Urothelium cell line (cell line): ENCODE measurements at regions not wholly inside any gene's neighbourhood (a gene's known extent, or its start where the extent isn't known, plus 50 kb on each side); places are given as distances from the start of the nearest gene placed in this dataset.
"Not testable (repeated sequence)": the region's sequence is repeated elsewhere in the genome, so short reads cannot be mapped to it uniquely, and the experiment has no call there.

Experiments used
- DNase-seq: peaks from one replicate; pipeline ENCODE4 v3.0.0; 2011; ENCODE audit warnings: low spot score, mixed read lengths
- FAIRE-seq: peaks from 2 replicates; lab custom pipeline; 2011; peaks lifted over from hg19 to GRCh38; lab: Jason Lieb, UNC

DNA sequence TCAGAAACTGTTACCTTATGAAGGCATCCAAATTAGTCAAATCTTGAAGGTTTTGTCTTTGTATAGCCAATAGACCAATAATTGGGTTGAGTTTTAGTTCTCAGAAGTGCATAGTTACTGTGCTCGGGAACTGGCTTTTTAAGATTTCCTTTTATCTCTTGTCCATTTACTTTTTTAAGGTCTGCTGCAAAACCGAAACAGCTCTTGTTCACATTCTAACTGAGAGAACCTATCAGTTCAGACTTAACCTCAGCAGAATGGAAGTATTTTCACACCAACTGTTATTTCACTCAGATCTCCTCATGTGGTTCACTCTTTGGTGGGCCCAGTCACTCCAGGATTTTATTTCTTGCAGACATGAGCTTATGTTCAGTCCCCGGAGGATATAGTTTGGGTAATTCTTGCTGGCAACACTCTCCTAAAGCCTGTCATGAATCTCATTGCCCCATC, 55.5 kb downstream of the TPBG start:
- FAIRE-seq = no peak
- DNase-seq = no peak

GRCh38 chr6:82419859-82420258, 56.2 kb downstream of the TPBG start:
- FAIRE-seq (no peak), DNase-seq (no peak)

DNA sequence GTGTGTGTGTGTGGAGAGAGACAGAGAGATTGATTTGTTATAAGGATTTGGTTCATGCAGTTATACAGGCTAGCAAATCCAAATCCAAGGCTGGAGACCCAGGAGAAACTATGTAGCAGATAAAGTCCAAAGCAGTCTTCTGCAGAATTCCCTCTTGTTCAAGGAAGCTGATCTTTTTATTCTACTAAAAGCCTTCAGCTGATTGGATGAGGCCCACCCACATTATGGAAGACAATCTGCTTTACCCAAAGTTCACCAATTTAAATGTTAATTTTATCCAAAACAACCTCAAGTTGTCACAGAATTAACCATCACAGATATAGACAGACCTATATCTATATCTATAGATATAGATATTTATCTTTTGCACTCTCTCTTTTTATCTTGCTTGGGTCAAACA, 67.0 kb downstream of the TPBG start:
- DNase-seq (no peak), FAIRE-seq (no peak)

DNA sequence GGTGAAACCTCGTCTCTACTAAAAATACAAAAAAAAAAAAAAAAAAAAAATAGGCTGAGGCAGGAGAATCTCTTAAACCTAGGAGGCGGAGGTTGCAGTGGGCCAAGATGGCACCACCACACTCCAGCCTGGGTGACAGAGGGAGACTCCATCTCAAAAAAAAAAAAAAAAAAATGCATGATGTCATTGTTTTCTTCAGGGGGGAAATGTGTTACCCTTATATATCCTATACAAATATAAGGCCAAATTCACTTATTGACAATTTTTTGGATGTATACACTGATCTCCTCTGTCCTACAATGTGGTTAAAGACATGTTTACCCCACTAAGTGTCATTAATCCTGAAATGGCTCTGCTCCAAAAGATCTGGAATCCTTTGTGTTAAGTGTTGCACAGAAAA, 73.1 kb downstream of the TPBG start:
- DNase-seq (no peak), FAIRE-seq (no peak)

DNA sequence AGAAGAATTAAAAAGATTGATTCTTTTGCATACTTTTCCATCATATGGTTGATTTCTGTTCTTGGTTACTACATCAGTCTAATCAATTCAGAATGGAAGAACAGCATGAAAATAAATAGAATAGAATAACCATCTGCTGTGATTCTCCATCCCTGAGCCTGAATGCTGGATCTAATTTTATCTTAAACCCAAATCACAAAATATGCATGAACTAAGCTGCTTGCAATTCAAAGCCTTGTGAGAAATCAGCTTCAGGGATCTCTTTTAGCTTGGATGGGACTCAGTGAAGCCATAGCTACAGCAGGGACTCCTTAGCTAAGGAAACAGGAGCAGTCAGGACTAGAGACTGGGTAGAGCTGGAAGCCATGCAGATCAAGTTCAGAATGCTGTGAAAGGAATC, 74.1 kb downstream of the TPBG start:
- FAIRE-seq (no peak), DNase-seq (no peak)

DNA sequence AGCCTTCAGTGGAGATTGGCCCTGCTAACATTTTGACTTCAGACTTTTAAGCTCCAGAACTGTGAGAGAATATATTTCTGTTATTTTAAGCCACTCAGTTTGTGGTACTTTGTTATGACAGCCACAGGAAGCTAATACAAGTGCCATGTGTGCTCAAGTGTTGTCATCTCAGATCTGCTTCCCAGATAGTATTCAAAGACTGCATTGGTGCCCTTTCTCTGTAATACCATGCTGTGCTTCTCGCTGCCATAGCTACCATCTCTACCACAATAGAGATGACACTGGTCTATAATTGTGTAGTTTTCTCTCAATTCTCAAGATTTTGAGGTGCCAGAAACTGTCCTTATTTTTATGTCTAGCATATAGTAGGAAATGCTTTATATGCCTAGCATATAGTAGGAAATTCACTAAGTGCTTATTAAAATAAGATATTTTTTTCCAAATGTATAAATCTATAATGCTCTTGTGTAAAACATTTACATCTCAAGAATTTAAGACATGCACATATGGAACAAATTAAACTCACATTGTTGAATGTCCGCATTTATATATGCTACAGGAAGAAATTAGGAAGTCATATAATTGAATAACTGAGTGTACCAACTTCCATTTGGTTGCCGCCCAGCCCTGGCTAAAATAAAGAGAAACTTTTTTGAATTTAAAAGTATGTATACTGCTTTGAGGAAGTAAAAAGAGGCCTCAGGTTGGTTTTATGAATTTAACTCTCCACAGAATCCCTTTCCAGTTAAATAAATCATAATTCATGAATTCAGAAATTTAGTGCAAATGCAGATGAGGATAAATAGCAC, 77.6 kb downstream of the TPBG start:
- DNase-seq (no peak), FAIRE-seq (no peak)

GRCh38 chr6:82442061-82442719, 78.6 kb downstream of the TPBG start:
- DNase-seq (no peak), FAIRE-seq (no peak)

DNA sequence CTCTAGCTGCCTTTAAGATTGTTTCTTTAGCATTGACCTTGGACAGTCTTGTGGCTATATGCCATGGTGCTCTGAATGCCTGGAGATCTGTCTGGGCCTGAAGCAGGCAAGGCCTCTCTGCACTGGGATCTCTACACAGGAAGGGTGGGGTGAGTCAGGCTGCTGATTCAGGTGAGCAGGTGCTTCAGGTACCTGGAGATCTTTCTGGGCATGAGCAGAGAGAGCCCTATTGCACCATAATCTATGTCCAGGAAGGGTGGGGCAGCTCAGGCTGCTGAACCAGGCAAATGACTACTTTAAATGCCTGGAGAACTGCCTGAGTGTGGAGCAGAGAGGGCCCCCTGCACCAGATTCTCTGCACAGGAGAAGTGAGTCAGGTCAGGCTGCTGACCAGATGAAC, 94.5 kb downstream of the TPBG start:
- FAIRE-seq (no peak), DNase-seq (no peak)

- FAIRE-seq = no peak
- DNase-seq = no peak
Measured at GRCh38 chr6:82458705-82459104, 95.1 kb downstream of the TPBG start.

DNA sequence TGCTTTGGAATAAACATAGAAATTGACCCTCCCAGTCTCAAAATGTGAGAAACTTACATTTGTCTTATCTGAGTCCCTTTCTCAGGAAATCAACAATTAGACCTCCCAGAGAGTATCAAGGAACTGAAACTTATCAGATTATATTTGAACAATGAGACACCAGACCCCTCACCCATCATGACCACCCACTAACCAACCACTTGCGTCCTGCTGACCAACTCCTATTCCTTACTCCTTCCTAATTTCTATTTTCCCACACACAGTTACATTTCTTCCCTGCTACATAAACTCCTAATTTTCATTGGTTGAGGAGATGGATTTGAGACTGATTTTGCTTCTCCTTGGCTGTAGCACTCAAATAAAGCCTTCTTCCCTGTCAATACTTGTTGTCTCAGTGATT, 97.9 kb downstream of the TPBG start:
- FAIRE-seq (no peak), DNase-seq (no peak)

- no peak for DNase-seq
Measured at GRCh38 chr6:82467338-82467737, 103.7 kb downstream of the TPBG start.

DNA sequence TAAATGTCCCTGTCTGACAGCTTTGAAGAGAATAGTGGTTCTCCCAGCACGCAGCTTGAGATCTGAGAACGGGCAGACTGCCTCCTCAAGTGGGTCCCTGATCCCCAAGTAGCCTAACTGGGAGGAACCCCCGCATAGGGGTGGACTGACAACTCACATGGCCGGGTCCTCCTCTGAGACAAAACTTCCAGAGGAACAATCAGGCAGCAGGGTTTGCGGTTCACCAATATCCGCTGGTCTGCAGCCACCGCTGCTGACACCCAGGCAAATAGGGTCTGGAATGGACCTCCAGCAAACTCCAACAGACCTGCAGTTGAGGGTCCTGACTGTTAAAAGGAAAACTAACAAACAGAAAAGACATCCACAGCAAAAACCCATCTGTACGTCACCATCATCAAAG, 106.5 kb downstream of the TPBG start:
- FAIRE-seq, DNase-seq: not testable (repeated sequence)

More at GRCh38 chr6:82467338-82467737, 103.7 kb downstream of the TPBG start:
- no peak for FAIRE-seq

- DNase-seq, FAIRE-seq: not testable (repeated sequence)
Measured at GRCh38 chr6:82475106-82475505, 111.5 kb downstream of the TPBG start.

GRCh38 chr6:82484001-82484400, 120.4 kb downstream of the TPBG start:
- FAIRE-seq (no peak), DNase-seq (no peak)

DNA sequence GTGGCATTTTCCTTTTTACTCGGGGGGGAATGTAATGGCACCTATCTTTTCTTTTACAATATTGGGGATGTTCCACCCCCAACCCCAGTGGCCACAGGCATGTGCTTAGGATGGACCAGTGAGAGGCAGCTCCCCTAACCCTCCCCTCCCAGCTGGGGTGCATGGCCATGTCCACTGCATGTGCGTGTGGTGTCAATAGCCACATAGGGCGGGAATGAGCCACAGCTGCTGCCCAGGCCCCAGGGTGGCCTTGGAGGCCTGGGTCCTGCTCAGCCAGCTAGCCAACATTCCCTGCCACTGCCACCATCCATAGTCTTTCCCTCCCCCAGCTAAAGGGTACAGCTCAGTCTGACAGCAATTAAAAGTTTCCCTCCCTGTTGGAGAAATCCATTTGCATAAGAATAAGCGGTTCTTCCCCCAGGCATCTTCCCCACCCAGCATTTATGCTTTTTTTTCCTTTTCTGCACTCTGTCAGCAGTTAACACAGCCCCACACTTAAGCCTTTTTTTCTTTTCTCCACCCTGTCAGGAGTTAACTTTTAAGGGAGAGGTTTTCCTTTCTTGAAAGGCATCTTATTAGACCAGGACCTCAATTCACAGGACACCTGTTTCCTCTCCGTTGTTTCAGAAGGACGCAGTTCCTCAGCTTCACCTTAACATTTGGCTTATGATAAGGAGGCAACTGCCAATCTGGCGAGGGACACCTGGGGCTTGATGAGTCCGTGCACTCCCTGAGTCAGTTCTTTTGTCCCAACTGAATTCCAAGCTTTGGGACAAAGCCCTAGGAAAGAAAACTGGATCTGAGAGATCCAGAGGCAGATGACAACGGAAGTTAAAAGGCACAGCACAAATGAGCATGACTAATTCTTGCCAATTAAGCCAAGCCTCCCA, 121.4 kb downstream of the TPBG start:
- FAIRE-seq = no peak

GRCh38 chr6:82487895-82488294, 124.3 kb downstream of the TPBG start:
- DNase-seq (no peak), FAIRE-seq (no peak)

More for the DNA sequence above, 121.4 kb downstream of the TPBG start:
- no peak for DNase-seq

DNA sequence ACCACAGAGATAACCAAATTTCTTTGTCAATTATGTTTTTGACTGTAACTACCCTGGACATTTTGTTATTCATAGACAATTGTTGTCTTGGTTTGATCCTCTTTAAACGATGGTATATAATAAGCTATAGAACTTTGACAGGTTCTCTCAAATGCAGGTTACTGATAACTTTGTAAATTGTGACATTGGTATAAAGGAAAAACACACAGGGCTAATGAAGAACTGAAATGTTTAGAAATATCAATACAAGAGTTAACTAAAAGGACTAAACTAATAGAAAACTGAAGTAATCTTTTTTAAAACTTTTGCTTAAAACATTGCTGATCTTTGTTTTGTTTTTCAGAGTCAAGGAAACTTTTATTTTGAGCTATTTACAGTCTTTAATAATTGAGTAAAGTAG, 124.8 kb downstream of the TPBG start:
- DNase-seq (no peak), FAIRE-seq (no peak)

- no peak for DNase-seq
- FAIRE-seq = no peak
Measured at GRCh38 chr6:82492134-82492533, 128.5 kb downstream of the TPBG start.

DNA sequence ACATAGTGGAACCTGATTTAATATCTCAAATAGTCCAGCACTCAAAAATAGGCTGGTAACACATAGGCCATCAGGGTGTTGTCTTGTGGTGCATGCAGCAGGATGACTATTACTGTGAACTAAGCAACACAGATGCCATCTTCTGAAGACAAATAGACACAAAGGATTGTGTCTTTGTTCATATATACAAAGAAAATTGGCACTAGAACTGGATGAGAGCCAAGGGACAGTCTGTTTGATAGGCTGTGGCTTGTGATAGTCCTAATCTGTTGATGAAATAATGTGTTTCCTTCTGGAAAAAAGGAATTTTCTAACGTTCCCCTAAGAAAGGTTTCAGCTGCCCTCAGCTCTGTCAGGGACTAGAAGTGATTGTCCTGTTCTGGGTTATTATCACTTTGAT, 129.8 kb downstream of the TPBG start:
- no peak for FAIRE-seq
- DNase-seq = no peak

- FAIRE-seq (no peak), DNase-seq (no peak)
Measured at GRCh38 chr6:82494367-82494766, 130.8 kb downstream of the TPBG start.

- FAIRE-seq, DNase-seq: not testable (repeated sequence)
Measured at GRCh38 chr6:82501901-82502300, 138.3 kb downstream of the TPBG start.
